HG03469 (cell line): ENCODE measurements at regions not wholly inside any gene's neighbourhood (a gene's known extent, or its start where the extent isn't known, plus 50 kb on each side); places are given as distances from the start of the nearest gene placed in this dataset.

Experiments used
- ATAC-seq: cut with Tn5 transposase; IDR thresholded peaks from one replicate; pipeline ENCODE4 v1.9.1; 2021; ENCODE audit warnings: mild to moderate bottlenecking, moderate library complexity, moderate number of reproducible peaks; ENCODE audit not compliant: unreplicated experiment

- ATAC-seq: no peak
Observed at GRCh38 chr9:88730780-88731179, 195.8 kb downstream of the NXNL2 start.

- no peak for ATAC-seq
Observed at GRCh38 chr9:88732128-88732527, 197.2 kb downstream of the NXNL2 start.

- no peak for ATAC-seq
Observed at GRCh38 chr9:88733651-88734421, 198.9 kb downstream of the NXNL2 start.

- ATAC-seq: no peak
Observed at GRCh38 chr9:88734527-88734926, 199.5 kb downstream of the NXNL2 start.

GRCh38 chr9:88736136-88736637 lies 201.2 kb downstream of the NXNL2 start:
- no peak for ATAC-seq

GRCh38 chr9:88737031-88737430 lies 202.1 kb downstream of the NXNL2 start:
- ATAC-seq: no peak

GRCh38 chr9:88737876-88738275 lies 202.9 kb downstream of the NXNL2 start:
- no peak for ATAC-seq

- ATAC-seq: no peak
Observed at GRCh38 chr9:88738709-88739108, 203.7 kb downstream of the NXNL2 start.

GRCh38 chr9:88739373-88739772 lies 204.4 kb downstream of the NXNL2 start:
- no peak for ATAC-seq

- ATAC-seq: no peak
Observed at GRCh38 chr9:88740844-88741243, 205.9 kb downstream of the NXNL2 start.

- ATAC-seq: no peak
Observed at GRCh38 chr9:88741335-88741734, 206.4 kb downstream of the NXNL2 start.

- ATAC-seq: no peak
Observed at GRCh38 chr9:88742483-88742882, 207.5 kb downstream of the NXNL2 start.

GRCh38 chr9:88742905-88743304 lies 207.9 kb downstream of the NXNL2 start:
- ATAC-seq: no peak

GRCh38 chr9:88745276-88746001 lies 210.5 kb downstream of the NXNL2 start:
- ATAC-seq: no peak

- no peak for ATAC-seq
Observed at GRCh38 chr9:88746029-88746742, 211.2 kb downstream of the NXNL2 start.

GRCh38 chr9:88746743-88747398 lies 211.9 kb downstream of the NXNL2 start:
- ATAC-seq: no peak

- no peak for ATAC-seq
Observed at GRCh38 chr9:88747768-88748167, 212.8 kb downstream of the NXNL2 start.

- ATAC-seq: no peak
Observed at GRCh38 chr9:88748566-88749261, 213.7 kb downstream of the NXNL2 start.

- ATAC-seq: no peak
Observed at GRCh38 chr9:88749420-88749819, 214.4 kb downstream of the NXNL2 start.

GRCh38 chr9:88750832-88751360 lies 215.9 kb downstream of the NXNL2 start:
- no peak for ATAC-seq
